ENCODE measurements at regions not wholly inside any gene's neighbourhood (a gene's known extent, or its start where the extent isn't known, plus 50 kb on each side); places are given as distances from the start of the nearest gene placed in this dataset.

- no peak for FAIRE-seq
- DNase-seq (ENCODE audit: low read depth, low spot score), result no peak
- H3K4me2 ChIP-seq (ENCODE audit: control insufficient read depth, insufficient read depth), result no peak overlapping the region
- H3K27ac ChIP-seq (ENCODE audit: control insufficient read depth, insufficient read depth), result no peak overlapping the region
- ChIA-PET CTCF (no interaction called here), RAD21 (ENCODE audit: unreplicated experiment) (no interaction called here), POLR2A (no interaction called here), SMC1A (ENCODE audit: uncharacterized antibody, unreplicated experiment) (no interaction called here)
- intact Hi-C loops (cut with micrococcal nuclease; ENCODE audit: unreplicated experiment), result no loop called here
- H4K20me1 ChIP-seq (ENCODE audit: control insufficient read depth, insufficient read depth), result no peaks in the 10 kb centered on the region
- no peaks in the 10 kb centered on the region for H3K4me1 ChIP-seq (ENCODE audit: control insufficient read depth, insufficient read depth, low read length)
- H2AFZ ChIP-seq (ENCODE audit: control insufficient read depth, low read depth, low read length), result no peak overlapping the region
- ATAC-seq, result no peak
- no peaks in the 10 kb centered on the region for H3K9me3 ChIP-seq (replicated peaks; ENCODE audit: control insufficient read depth, insufficient read depth, low read length)
- no peaks in the 10 kb centered on the region for H3K27me3 ChIP-seq (replicated peaks in 1 of 2; ENCODE audit: control insufficient read depth in 2 of 2, insufficient read depth in 2 of 2, low read length in 1 of 2)
- no TSS peak for BruUV-seq (replicated peaks)
- in situ Hi-C loops (cut with MboI), result no loop called here
- no peak overlapping the region for H3K4me3 ChIP-seq
- no peak for TF ChIP-seq WRNIP1 (IDR thresholded peaks at IDR 0.05; ENCODE audit: borderline replicate concordance, low read depth, low read length)
- TF ChIP-seq IRF4 (IDR thresholded peaks at IDR 0.05; ENCODE audit: low read depth, low read length), result no peak
- TF ChIP-seq MEF2A (IDR thresholded peaks at IDR 0.05; ENCODE audit: insufficient read depth, low read depth, low read length), result no peak
- TF ChIP-seq BCLAF1 (IDR thresholded peaks at IDR 0.05), result no peak
- no peak for TF ChIP-seq HSF1 (IDR thresholded peaks at IDR 0.05; ENCODE audit: low read depth, low read length)
- no peak for TF ChIP-seq CHD4 (IDR thresholded peaks at IDR 0.05)
- no peak for TF ChIP-seq KAT2A (conservative IDR thresholded peaks at IDR 0.05; ENCODE audit: control insufficient read depth, low read depth, low read length)
- TF ChIP-seq NR2C1 (IDR thresholded peaks at IDR 0.05), result no peak
- TF ChIP-seq NRF1 (conservative IDR thresholded peaks at IDR 0.05; ENCODE audit: low read depth, low read length), result no peak
- TF ChIP-seq MTA2 (IDR thresholded peaks at IDR 0.05; ENCODE audit: low read depth), result no peak
- TF ChIP-seq FOXK2 (IDR thresholded peaks at IDR 0.05), result no peak
- TF ChIP-seq ZNF24 (IDR thresholded peaks at IDR 0.05), result no peak
- TF ChIP-seq PML (IDR thresholded peaks at IDR 0.05; ENCODE audit: low read length), result no peak
- H3K36me3 ChIP-seq (ENCODE audit: control insufficient read depth in 2 of 2, insufficient read depth in 2 of 2, low read length in 1 of 2), result no peaks in the 10 kb centered on the region
- H3K9ac ChIP-seq (ENCODE audit: control insufficient read depth, insufficient read depth, low read length), result no peak overlapping the region
- 24% methylated on average over 2 of the region's 2 CpGs for WGBS (ENCODE audit: insufficient coverage, insufficient replicate concordance, low lambda C conversion rate, missing lambda C conversion rate)
- H3K79me2 ChIP-seq (ENCODE audit: control insufficient read depth, insufficient read depth, low read length), result no peaks in the 10 kb centered on the region
Observed at GRCh38 chr12:90695415-90695814, 259.6 kb downstream of the CCER1 start.

Data from GM12878 (cell line).